Liver (tissue), 8 donors: ENCODE measurements at regions not wholly inside any gene's neighbourhood (a gene's known extent, or its start where the extent isn't known, plus 50 kb on each side); places are given as distances from the start of the nearest gene placed in this dataset.

Source experiments
- DNase-seq: peaks from one replicate; pipeline ENCODE4 v3.0.0-alpha.2; 2017; ENCODE audit warnings: low spot score
- H3K27ac ChIP-seq, 2 donors: one replicate each; pipeline ENCODE4 v1.7.0; 2013; ENCODE audit warnings: inconsistent platforms in 2 of 2, low read length in 2 of 2, control low read depth in 1 of 2, low read depth in 1 of 2, mild to moderate bottlenecking in 1 of 2
- H3K27me3 ChIP-seq, 4 donors: one replicate each; pipeline versions ENCODE4 v1.6.1 to v1.7.0; 2013; ENCODE audit warnings: low read length in 3 of 4, inconsistent platforms in 1 of 4, mild to moderate bottlenecking in 1 of 4, moderate library complexity in 1 of 4; ENCODE audit not compliant: control insufficient read depth in 4 of 4, insufficient read depth in 4 of 4
- H3K36me3 ChIP-seq, 4 donors: one replicate each; pipeline versions ENCODE4 v1.6.1 to v1.7.0; 2013; ENCODE audit warnings: low read length in 3 of 4, mild to moderate bottlenecking in 3 of 4, low read depth in 1 of 4, moderate library complexity in 1 of 4; ENCODE audit not compliant: control insufficient read depth in 4 of 4, insufficient read depth in 3 of 4
- H3K4me1 ChIP-seq, 4 donors: one replicate each; pipeline versions ENCODE4 v1.6.1 to v1.7.0; 2013; ENCODE audit warnings: low read length in 3 of 4, mild to moderate bottlenecking in 3 of 4, moderate library complexity in 1 of 4; ENCODE audit not compliant: control insufficient read depth in 4 of 4, insufficient read depth in 4 of 4
- H3K4me3 ChIP-seq, 3 donors: one replicate each; pipeline versions ENCODE4 v1.6.1 to v1.7.0; 2013; ENCODE audit warnings: low read length in 3 of 3, control low read depth in 1 of 3, low read depth in 1 of 3, mild to moderate bottlenecking in 1 of 3
- H3K9ac ChIP-seq, 2 donors: one replicate each; pipeline ENCODE4 v1.7.0; 2013; ENCODE audit warnings: low read length in 2 of 2, mild to moderate bottlenecking in 2 of 2, moderate library complexity in 2 of 2, control low read depth in 1 of 2, low read depth in 1 of 2
- H3K9me3 ChIP-seq, 4 donors: one replicate each; pipeline versions ENCODE4 v1.6.1 to v1.7.0; 2013; ENCODE audit warnings: low read length in 3 of 4; ENCODE audit not compliant: control insufficient read depth in 4 of 4
- EGR1 ChIP-seq, 2 donors: IDR thresholded peaks; 2 replicates each; pipeline ENCODE4 v1.6.1; 2016 to 2018; ENCODE audit warnings: antibody characterized with exemption in 2 of 2, low read depth in 2 of 2
- FOXA1 ChIP-seq: IDR thresholded peaks from 2 replicates; pipeline ENCODE4 v1.6.1; 2016; ENCODE audit warnings: antibody characterized with exemption
- FOXA2 ChIP-seq: IDR thresholded peaks from 2 replicates; pipeline ENCODE4 v1.6.1; 2016; ENCODE audit warnings: antibody characterized with exemption
- GABPA ChIP-seq, 2 donors: IDR thresholded peaks in 1 of 2; conservative IDR thresholded peaks in 1 of 2; 2 replicates each; pipeline ENCODE4 v1.6.1; 2016; ENCODE audit warnings: antibody characterized with exemption in 2 of 2, mild to moderate bottlenecking in 1 of 2, moderate library complexity in 1 of 2
- NR2F2 ChIP-seq: IDR thresholded peaks from 2 replicates; pipeline ENCODE4 v1.6.1; 2016; ENCODE audit warnings: antibody characterized with exemption
- RXRA ChIP-seq, 2 donors: IDR thresholded peaks; 2 replicates each; pipeline ENCODE4 v1.6.1; 2017 to 2018; ENCODE audit warnings: antibody characterized with exemption in 2 of 2, mild to moderate bottlenecking in 1 of 2
- YY1 ChIP-seq: IDR thresholded peaks from 2 replicates; pipeline ENCODE4 v1.6.1; 2016; ENCODE audit warnings: antibody characterized with exemption, mild to moderate bottlenecking
- WGBS: extraction: QIAGEN DNeasy Blood & Tissue Kit; methylation state at CpG from one replicate; pipeline ENCODE4 v1.1.7; 2013; 5-methylcytosine and 5-hydroxymethylcytosine counted together
- TF ChIP-seq, protein P1 (sequence below): IDR thresholded peaks from 2 replicates; pipeline ENCODE4 v1.6.1; 2016; ENCODE audit warnings: antibody characterized with exemption
- TF ChIP-seq, protein P2 (sequence below): fragments of 150-350 bp; IDR thresholded peaks from 2 replicates; pipeline ENCODE4 v1.5.1; 2017; ENCODE audit warnings: improper control_type of control experiment, low read depth, low read length; ENCODE audit not compliant: missing input control
- TF ChIP-seq, protein P3 (sequence below): IDR thresholded peaks from 2 replicates; pipeline ENCODE4 v1.6.1; 2016; ENCODE audit warnings: antibody characterized with exemption, mild to moderate bottlenecking
- TF ChIP-seq, protein P4 (sequence below): IDR thresholded peaks from 2 replicates; pipeline ENCODE4 v1.6.1; 2016; ENCODE audit warnings: antibody characterized with exemption
- donor health status: healthy.
- donor health status: healthy.
- donor health status: healthy.
- donor health status: healthy.
- donor health status: healthy.

DNA sequence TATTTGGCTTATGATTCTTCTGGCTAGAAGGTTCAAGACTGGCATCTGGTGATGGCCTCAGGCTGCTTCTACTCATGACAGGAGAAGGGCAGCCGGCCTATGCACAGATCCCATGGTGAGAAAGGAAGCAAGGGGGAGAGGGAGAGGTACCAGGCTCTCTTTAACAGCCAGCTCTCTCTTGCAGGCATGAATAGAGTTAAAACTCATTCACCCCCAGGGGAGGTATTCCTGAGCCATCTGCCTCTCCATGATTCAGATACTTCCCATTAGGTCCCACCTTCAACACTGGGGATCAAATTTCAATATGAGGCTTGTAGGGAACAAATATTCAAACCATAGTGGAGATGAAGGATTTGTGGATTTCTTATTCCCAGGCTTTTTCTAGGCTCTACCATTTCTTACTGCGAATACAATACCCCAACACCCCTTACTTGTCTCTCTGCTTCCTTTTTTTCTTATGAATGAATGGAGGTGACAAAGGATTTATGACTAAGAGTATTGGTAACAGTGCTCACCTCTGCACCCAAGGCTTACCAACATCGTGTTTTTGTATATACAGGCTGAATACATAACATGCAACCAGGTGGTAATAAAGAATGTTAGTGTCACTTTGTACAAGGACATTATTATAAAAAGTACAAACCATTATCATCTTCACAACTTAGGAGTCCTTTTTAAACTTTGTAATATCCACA, 454.6 kb upstream of the TRIB2 start:
- Histone ChIP-seq H3K4me3 (no peak overlapping the region), H3K9me3 (no peaks in the 10 kb centered on the region), H3K27me3 (no peaks in the 10 kb centered on the region), H3K36me3 (no peaks in the 10 kb centered on the region), H3K9ac (no peak overlapping the region), H3K27ac (no peak overlapping the region), H3K4me1 (peaks cover 0 to 2% (median 0%) of the 10 kb centered on the region in 4 donors)
- DNase-seq, result no peak
- WGBS, result 85% methylated on average over 3 of the region's 3 CpGs
- TF ChIP-seq, protein P1, sequence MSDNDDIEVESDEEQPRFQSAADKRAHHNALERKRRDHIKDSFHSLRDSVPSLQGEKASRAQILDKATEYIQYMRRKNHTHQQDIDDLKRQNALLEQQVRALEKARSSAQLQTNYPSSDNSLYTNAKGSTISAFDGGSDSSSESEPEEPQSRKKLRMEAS, result no peak
- TF ChIP-seq, protein P2, sequence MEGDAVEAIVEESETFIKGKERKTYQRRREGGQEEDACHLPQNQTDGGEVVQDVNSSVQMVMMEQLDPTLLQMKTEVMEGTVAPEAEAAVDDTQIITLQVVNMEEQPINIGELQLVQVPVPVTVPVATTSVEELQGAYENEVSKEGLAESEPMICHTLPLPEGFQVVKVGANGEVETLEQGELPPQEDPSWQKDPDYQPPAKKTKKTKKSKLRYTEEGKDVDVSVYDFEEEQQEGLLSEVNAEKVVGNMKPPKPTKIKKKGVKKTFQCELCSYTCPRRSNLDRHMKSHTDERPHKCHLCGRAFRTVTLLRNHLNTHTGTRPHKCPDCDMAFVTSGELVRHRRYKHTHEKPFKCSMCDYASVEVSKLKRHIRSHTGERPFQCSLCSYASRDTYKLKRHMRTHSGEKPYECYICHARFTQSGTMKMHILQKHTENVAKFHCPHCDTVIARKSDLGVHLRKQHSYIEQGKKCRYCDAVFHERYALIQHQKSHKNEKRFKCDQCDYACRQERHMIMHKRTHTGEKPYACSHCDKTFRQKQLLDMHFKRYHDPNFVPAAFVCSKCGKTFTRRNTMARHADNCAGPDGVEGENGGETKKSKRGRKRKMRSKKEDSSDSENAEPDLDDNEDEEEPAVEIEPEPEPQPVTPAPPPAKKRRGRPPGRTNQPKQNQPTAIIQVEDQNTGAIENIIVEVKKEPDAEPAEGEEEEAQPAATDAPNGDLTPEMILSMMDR, result no peak
- TF ChIP-seq EGR1 (IDR thresholded peaks at IDR 0.05; ENCODE audit: low read depth in 2 of 2), result no peak

DNA sequence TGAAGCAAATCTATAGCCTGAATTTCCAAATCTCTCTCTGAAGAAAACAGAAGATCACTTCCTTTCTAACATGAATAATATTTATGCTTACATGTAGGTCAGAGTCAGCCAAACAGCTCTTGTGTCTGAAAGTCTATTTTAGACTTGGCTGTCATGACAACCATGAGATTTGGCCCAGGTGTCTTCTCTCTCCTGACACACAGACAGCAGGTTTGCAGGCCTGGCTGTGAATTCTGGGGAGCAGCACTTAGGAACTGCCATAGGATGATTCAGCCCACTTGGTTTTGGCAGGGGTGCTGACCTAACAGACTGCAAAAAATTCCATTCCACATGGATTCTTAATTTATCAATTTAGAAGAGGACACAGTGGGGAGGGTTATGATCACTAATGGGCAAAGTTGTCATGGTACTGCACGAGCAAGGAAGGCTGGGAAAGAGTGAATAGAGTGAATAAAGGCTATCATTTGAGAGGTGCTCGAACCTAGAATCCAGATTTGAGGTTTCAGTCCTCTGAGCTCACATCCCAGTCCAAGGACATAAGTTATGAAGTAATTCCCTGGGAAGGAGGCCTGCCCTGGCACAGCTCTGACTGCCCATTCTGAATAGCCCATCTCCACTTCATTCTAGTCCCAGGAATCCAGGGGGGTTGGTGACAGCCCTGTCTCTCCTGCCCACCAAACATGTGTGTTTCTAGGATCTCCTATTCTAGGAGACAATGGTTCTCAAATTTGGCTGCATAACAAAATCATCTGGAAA, 453.9 kb upstream of the TRIB2 start:
- Histone ChIP-seq H3K9ac (no peak overlapping the region), H3K4me3 (no peak overlapping the region), H3K4me1 (no peaks in the 10 kb centered on the region), H3K27ac (no peak overlapping the region), H3K9me3 (no peaks in the 10 kb centered on the region), H3K27me3 (no peaks in the 10 kb centered on the region), H3K36me3 (no peaks in the 10 kb centered on the region)
- DNase-seq, result no peak
- no peak for TF ChIP-seq GABPA (IDR thresholded peaks at IDR 0.05 in 1 of 2, conservative IDR thresholded peaks at IDR 0.05 in 1 of 2)
- no peak for TF ChIP-seq FOXA1
- TF ChIP-seq NR2F2, result no peak
- TF ChIP-seq, protein P3, sequence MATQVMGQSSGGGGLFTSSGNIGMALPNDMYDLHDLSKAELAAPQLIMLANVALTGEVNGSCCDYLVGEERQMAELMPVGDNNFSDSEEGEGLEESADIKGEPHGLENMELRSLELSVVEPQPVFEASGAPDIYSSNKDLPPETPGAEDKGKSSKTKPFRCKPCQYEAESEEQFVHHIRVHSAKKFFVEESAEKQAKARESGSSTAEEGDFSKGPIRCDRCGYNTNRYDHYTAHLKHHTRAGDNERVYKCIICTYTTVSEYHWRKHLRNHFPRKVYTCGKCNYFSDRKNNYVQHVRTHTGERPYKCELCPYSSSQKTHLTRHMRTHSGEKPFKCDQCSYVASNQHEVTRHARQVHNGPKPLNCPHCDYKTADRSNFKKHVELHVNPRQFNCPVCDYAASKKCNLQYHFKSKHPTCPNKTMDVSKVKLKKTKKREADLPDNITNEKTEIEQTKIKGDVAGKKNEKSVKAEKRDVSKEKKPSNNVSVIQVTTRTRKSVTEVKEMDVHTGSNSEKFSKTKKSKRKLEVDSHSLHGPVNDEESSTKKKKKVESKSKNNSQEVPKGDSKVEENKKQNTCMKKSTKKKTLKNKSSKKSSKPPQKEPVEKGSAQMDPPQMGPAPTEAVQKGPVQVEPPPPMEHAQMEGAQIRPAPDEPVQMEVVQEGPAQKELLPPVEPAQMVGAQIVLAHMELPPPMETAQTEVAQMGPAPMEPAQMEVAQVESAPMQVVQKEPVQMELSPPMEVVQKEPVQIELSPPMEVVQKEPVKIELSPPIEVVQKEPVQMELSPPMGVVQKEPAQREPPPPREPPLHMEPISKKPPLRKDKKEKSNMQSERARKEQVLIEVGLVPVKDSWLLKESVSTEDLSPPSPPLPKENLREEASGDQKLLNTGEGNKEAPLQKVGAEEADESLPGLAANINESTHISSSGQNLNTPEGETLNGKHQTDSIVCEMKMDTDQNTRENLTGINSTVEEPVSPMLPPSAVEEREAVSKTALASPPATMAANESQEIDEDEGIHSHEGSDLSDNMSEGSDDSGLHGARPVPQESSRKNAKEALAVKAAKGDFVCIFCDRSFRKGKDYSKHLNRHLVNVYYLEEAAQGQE, result no peak
- TF ChIP-seq, protein P4, sequence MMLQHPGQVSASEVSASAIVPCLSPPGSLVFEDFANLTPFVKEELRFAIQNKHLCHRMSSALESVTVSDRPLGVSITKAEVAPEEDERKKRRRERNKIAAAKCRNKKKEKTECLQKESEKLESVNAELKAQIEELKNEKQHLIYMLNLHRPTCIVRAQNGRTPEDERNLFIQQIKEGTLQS, result no peak
- TF ChIP-seq, protein P2, result no peak
- no peak for TF ChIP-seq RXRA (IDR thresholded peaks at IDR 0.05)
- TF ChIP-seq FOXA2, result no peak
- no peak for TF ChIP-seq YY1
- 58% methylated on average over 2 of the region's 2 CpGs for WGBS
